Stimulated activated CD4-positive, alpha-beta T cell treated with anti-CD3 and anti-CD28 coated beads, Interleukin-15, amount 100 ng/mL, for 24 hours (primary cell): ENCODE measurements at regions not wholly inside any gene's neighbourhood (a gene's known extent, or its start where the extent isn't known, plus 50 kb on each side); places are given as distances from the start of the nearest gene placed in this dataset.

Experiments
- DNase-seq: peaks from one replicate; pipeline ENCODE4 v3.0.0-alpha.2; 2020

- DNase-seq, result no peak
These were observed 85.9 kb upstream of the PDE3A start for GRCh38 chr12:20282401-20282800.

DNA sequence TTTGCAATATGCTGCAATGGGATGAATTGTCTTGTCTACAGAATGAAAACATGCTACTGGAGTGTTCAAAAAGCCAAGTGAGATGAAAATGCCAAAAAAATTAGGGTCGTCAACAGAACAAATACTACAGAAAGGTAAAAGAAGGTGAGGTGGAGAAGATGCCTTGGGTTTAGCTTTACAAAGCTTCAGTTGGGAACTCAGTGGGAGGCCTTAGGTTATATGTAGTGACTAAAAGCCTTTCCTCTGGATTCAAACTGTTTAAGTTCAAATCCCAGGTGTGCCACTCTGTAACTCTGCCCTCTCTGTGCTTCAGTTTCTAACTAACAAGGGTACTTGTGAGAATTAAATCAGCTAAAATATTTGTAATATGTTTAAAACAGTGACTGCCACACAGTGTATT is 84.9 kb upstream of the PDE3A start:
- no peak for DNase-seq

- no peak for DNase-seq
These were observed 78.8 kb upstream of the PDE3A start for GRCh38 chr12:20289520-20289919.

DNA sequence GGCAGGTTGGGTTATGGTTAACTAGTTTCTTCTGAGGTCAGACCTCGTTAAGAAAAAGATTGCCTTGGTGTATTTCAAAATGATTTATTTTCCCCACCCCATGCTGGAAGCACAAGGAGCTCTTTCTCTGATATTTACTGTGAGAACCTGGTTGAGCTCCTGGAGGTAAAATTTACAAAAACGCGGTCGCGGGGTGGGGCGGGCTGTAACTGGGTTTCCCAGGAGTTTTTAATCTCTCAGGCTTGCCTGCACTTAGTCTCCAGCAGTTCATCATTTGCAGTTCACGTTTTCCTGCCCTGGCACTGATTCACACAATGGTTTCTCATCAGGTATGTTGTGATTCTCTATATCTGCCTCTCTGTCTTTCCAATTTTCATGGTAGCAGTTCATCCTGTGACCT is 67.9 kb upstream of the PDE3A start:
- no peak for DNase-seq

DNA sequence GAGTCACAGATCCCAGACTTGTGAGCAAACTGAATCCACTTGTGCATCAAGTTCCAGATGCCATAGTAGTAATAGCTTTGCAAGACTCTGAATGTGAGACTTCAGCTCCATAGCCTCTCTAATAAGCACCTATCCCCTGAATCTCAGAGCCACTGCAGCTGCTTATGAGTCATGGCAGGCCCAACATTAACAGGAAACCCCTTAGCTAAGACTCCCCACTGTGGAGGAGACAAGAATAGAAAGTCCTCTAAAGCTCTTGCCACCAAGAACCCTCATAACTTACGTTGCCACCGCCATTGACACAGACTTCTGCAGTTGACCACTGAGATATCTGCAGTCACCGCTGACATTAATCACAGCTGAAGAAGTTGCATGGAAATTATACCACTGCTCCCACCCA is 62.9 kb upstream of the PDE3A start:
- DNase-seq, result no peak

GRCh38 chr12:20309504-20310148 is 58.7 kb upstream of the PDE3A start:
- no peak for DNase-seq

DNA sequence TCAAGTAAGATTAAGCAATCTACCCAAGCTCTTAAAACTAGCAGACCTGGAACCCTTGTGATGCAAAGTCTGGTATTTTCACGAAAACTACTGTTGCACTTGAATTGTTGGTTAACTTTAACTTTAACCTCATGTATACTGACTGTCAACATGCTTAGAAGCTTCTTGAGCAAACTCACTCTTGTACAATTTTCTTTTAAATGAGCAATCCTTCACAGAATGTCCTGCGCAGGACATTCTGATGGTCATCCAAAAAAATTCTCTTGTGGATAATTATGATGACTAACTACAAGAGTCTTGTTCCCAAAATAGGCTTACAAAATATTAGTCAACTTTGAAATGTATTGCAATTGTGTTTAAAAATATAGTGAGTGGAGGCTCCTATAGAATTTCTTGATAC is 54.0 kb upstream of the PDE3A start:
- DNase-seq, result no peak

DNA sequence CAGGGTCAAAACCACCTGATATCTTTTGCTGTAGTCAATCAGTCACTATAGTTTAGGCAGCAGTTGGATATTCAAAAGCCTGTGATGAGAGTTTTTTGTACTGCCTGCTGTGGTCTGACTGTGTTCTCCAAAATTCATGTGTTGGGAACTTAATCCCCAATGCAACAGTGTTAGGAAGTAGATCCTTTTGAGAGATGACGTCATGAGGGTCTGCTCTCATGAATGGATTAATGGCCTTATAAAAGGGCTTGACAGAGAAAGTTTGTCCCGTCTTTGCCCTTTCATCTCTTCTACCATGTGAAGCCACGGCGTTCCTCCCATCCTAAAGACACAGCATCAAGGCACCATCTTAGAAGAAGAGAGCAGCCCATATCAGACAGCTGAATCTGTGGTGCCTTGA is 50.8 kb upstream of the PDE3A start:
- DNase-seq, result no peak
